SK-N-SH (cell line): ENCODE measurements at regions not wholly inside any gene's neighbourhood (a gene's known extent, or its start where the extent isn't known, plus 50 kb on each side); places are given as distances from the start of the nearest gene placed in this dataset.

Source experiments
- CTCF ChIA-PET: fragments of 300-600, 350-600 bp; formaldehyde crosslinking; extraction: SDS; loops from one replicate; lab custom pipeline; 2021; lab: Yijun Ruan, JAX
- POLR2A ChIA-PET: fragments of 350-600 bp; sonication (Branson Sonifier 250); formaldehyde crosslinking; extraction: SDS; loops from one replicate; lab custom pipeline; 2020; ENCODE audit warnings: antibody characterized with exemption, inconsistent platforms; lab: Yijun Ruan, JAX
- DNase-seq: peaks from one replicate; pipeline ENCODE4 v3.0.0; 2012
- H2AFZ ChIP-seq: fragments of 200-600 bp; sonication (generic); 2 replicates; pipeline ENCODE4 v1.8.1; 2016; ENCODE audit warnings: antibody characterized with exemption, mild to moderate bottlenecking, low read depth
- H3F3A ChIP-seq: fragments of 200-600 bp; sonication (generic); replicated peaks from 2 replicates; pipeline ENCODE3; 2016; ENCODE audit warnings: antibody characterized with exemption, mild to moderate bottlenecking; ENCODE audit not compliant: insufficient read depth
- H3K27ac ChIP-seq, 2 experiments: fragments of 200-500 bp in 1 of 2; fragments of 200-600 bp in 1 of 2; sonication (Bioruptor generic) in 1 of 2; sonication (generic), shearing (Covaris generic) in 1 of 2; 2 replicates each; pipeline versions ENCODE4 v1.5.1 to v1.6.1; 2014 to 2016; ENCODE audit warnings: low read depth in 2 of 2, inconsistent platforms in 1 of 2, low read length in 1 of 2, mild to moderate bottlenecking in 1 of 2, mixed read lengths in 1 of 2
- H3K27me3 ChIP-seq: fragments of 200-600 bp; sonication (generic), shearing (Covaris generic); 2 replicates; pipeline ENCODE4 v1.6.1; 2016; ENCODE audit warnings: mixed run types; ENCODE audit not compliant: insufficient read depth
- H3K36me3 ChIP-seq, 2 experiments: fragments of 200-500 bp in 1 of 2; fragments of 200-600 bp in 1 of 2; sonication (Bioruptor generic) in 1 of 2; sonication (generic) in 1 of 2; replicated peaks in 1 of 2; 2 replicates each; pipeline versions ENCODE3 to v1.5.1; 2014 to 2016; ENCODE audit warnings: low read length in 1 of 2, mild to moderate bottlenecking in 1 of 2; ENCODE audit not compliant: insufficient read depth in 2 of 2, control insufficient read depth in 1 of 2
- H3K4me1 ChIP-seq, 2 experiments: fragments of 200-500 bp in 1 of 2; fragments of 200-600 bp in 1 of 2; sonication (Bioruptor generic) in 1 of 2; sonication (generic), shearing (Covaris generic) in 1 of 2; 2 replicates each; pipeline versions ENCODE4 v1.5.1 to v1.6.1; 2014 to 2016; ENCODE audit warnings: low read depth in 1 of 2, low read length in 1 of 2, mixed run types in 1 of 2; ENCODE audit not compliant: insufficient read depth in 2 of 2, control insufficient read depth in 1 of 2
- H3K4me2 ChIP-seq: fragments of 200-600 bp; sonication (generic), shearing (Covaris generic); 2 replicates; pipeline ENCODE4 v1.6.1; 2017; ENCODE audit warnings: mixed run types
- H3K4me3 ChIP-seq, 2 experiments: fragments of 200-500 bp in 1 of 2; fragments of 200-600 bp in 1 of 2; sonication (Bioruptor generic) in 1 of 2; sonication (generic), shearing (Covaris generic) in 1 of 2; 2 replicates each; pipeline versions ENCODE4 v1.5.1 to v1.8.1; 2014 to 2016; ENCODE audit warnings: low read depth in 2 of 2, inconsistent platforms in 1 of 2, low read length in 1 of 2, mild to moderate bottlenecking in 1 of 2, mixed read lengths in 1 of 2, moderate library complexity in 1 of 2
- H3K79me2 ChIP-seq: fragments of 200-600 bp; sonication (generic); 2 replicates; pipeline ENCODE4 v1.8.1; 2017; ENCODE audit warnings: mild to moderate bottlenecking; ENCODE audit not compliant: insufficient read depth
- H3K9ac ChIP-seq: fragments of 200-600 bp; sonication (generic); 2 replicates; pipeline ENCODE4 v1.6.1; 2017; ENCODE audit warnings: mixed run types
- H3K9me2 ChIP-seq: fragments of 200-600 bp; sonication (generic); 2 replicates; pipeline ENCODE4 v1.6.1; 2017; ENCODE audit warnings: mixed run types
- H3K9me3 ChIP-seq: fragments of 200-600 bp; sonication (generic); 2 replicates; pipeline ENCODE4 v1.6.1; 2017; ENCODE audit warnings: mixed run types, mild to moderate bottlenecking, moderate library complexity
- H4K20me1 ChIP-seq: fragments of 200-600 bp; sonication (generic); 2 replicates; pipeline ENCODE4 v1.6.1; 2017; ENCODE audit warnings: mild to moderate bottlenecking, mixed run types; ENCODE audit not compliant: insufficient read depth
- CHD2 ChIP-seq: fragments of 150-350 bp; IDR thresholded peaks from 2 replicates; pipeline ENCODE4 v1.6.1; 2018; ENCODE audit warnings: low read length; ENCODE audit not compliant: partially characterized antibody
- CTCF ChIP-seq: fragments of 200-600 bp; sonication (generic); IDR thresholded peaks from 2 replicates; pipeline ENCODE4 v1.6.1; 2017; ENCODE audit warnings: antibody characterized with exemption, mild to moderate bottlenecking, moderate library complexity
- EZH2phosphoT487 ChIP-seq: fragments of 200-600 bp; sonication (generic); IDR thresholded peaks from 2 replicates; pipeline ENCODE4 v1.6.1; 2017; ENCODE audit warnings: low read depth, mixed run types, mild to moderate bottlenecking, antibody characterized with exemption, moderate library complexity, borderline replicate concordance
- FOXM1 ChIP-seq: IDR thresholded peaks from 2 replicates; pipeline ENCODE4 v1.4.0; 2012; ENCODE audit warnings: low read depth, mild to moderate bottlenecking
- GABPA ChIP-seq: IDR thresholded peaks from 2 replicates; pipeline ENCODE4 v1.4.0; 2012; ENCODE audit warnings: low read depth, mild to moderate bottlenecking
- GATA2 ChIP-seq: sonication (generic); formaldehyde crosslinking; IDR thresholded peaks from 2 replicates; pipeline ENCODE4 v1.5.0; 2020; ENCODE audit warnings: mild to moderate bottlenecking, missing genetic modification reagents
- JUND ChIP-seq: IDR thresholded peaks from 2 replicates; pipeline ENCODE4 v1.4.0; 2012
- MEF2A ChIP-seq: IDR thresholded peaks from 2 replicates; pipeline ENCODE4 v1.4.0; 2012; ENCODE audit warnings: low read depth, borderline replicate concordance
- MXI1 ChIP-seq: IDR thresholded peaks from 2 replicates; pipeline ENCODE4 v1.6.1; 2012; ENCODE audit warnings: mild to moderate bottlenecking, low read depth, low read length, improper control_type of control experiment
- RAD21 ChIP-seq: IDR thresholded peaks from 2 replicates; pipeline ENCODE4 v1.6.1; 2012; ENCODE audit warnings: mild to moderate bottlenecking, low read length
- RCOR1 ChIP-seq: fragments of 150-350 bp; IDR thresholded peaks from 2 replicates; pipeline ENCODE4 v1.6.1; 2017; ENCODE audit warnings: antibody characterized with exemption, low read length
- REST ChIP-seq: IDR thresholded peaks from 2 replicates; pipeline ENCODE4 v1.6.1; 2012; ENCODE audit warnings: mild to moderate bottlenecking, low read depth, low read length, moderate library complexity
- SIN3A ChIP-seq: IDR thresholded peaks from 2 replicates; pipeline ENCODE4 v1.6.1; 2012; ENCODE audit warnings: low read depth, mild to moderate bottlenecking, low read length, moderate library complexity, borderline replicate concordance
- SMC3 ChIP-seq: IDR thresholded peaks from 2 replicates; pipeline ENCODE4 v1.6.1; 2012; ENCODE audit warnings: low read depth, low read length, improper control_type of control experiment
- TAF1 ChIP-seq: IDR thresholded peaks from 2 replicates; pipeline ENCODE4 v1.6.1; 2012; ENCODE audit warnings: low read depth, mild to moderate bottlenecking, low read length, moderate library complexity, borderline replicate concordance
- USF2 ChIP-seq: fragments of 150-350 bp; IDR thresholded peaks from 2 replicates; pipeline ENCODE4 v1.6.1; 2017; ENCODE audit warnings: antibody characterized with exemption, low read length, low read depth, borderline replicate concordance
- WGBS: methylation state at CpG from one replicate; pipeline ENCODE4 v1.1.6; 2017; ENCODE audit warnings: low lambda C conversion rate; 5-methylcytosine and 5-hydroxymethylcytosine counted together
- TF ChIP-seq, protein P1 (sequence below): IDR thresholded peaks from 2 replicates; pipeline ENCODE4; 2012
- TF ChIP-seq, protein P2 (sequence below): IDR thresholded peaks from 2 replicates; pipeline ENCODE4 v1.4.0; 2012; ENCODE audit warnings: low read depth

DNA sequence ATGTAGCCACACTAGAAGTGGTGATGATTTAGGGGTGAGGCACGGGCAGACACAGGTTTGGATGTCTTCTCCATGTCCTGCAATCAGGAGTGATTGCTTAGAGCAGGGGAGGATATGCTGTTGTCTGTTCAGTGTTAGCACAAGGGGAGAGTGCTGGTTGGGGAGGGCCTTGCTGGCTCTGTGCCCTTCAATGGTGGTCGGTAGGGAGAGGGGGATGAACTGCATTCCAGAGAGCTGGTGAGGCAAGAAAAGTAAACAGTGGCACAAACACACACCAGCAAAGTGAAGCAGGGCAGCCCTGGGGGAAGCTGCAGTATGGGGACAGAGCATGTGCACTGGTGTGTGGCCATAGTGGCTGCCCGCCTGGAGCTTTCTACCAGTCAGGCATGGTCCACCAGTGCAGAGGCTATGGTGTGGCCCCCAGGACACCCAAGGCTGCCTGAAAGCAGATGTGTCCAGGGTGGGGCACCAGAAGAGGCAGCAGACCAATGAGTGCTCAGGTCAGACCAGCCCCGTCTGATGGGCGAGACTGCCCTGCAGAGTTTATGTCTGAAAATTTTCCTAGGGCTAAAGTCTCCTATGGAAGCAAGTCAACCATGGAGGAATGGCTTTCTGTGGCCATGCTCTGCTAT is 1676.9 kb downstream of the PCDH9 start:
- Histone ChIP-seq H3K4me1 (peaks cover 0 to 3% of the 10 kb centered on the region in 2 experiments; a peak in 1 of 4 replicates), H3K36me3 (no peaks in the 10 kb centered on the region), H4K20me1 (no peaks in the 10 kb centered on the region), H3F3A (no peaks in the 10 kb centered on the region), H3K9me2 (no peaks in the 10 kb centered on the region), H3K27me3 (no peaks in the 10 kb centered on the region), H3K79me2 (no peaks in the 10 kb centered on the region), H2AFZ (no peak overlapping the region), H3K4me2 (no peak overlapping the region), H3K9ac (no peak overlapping the region), H3K27ac (no peak overlapping the region), H3K9me3 (no peaks in the 10 kb centered on the region), H3K4me3 (no peak overlapping the region)
- ChIA-PET CTCF (no interaction called here), POLR2A (no interaction called here)
- 54% methylated on average over 4 of the region's 5 CpGs for WGBS
- TF ChIP-seq CTCF (no peak), MEF2A (no peak), USF2 (no peak), RAD21 (no peak), EZH2phosphoT487 (no peak), JUND (no peak), RCOR1 (no peak)
- DNase-seq, result no peak

GRCh38 chr13:65551208-65551607 is 1678.9 kb downstream of the PCDH9 start:
- no peaks in the 10 kb centered on the region for H3K9me2 ChIP-seq
- H3K4me1 ChIP-seq, result peaks cover 0 to 3% of the 10 kb centered on the region in 2 experiments; a peak in 1 of 4 replicates
- H3K36me3 ChIP-seq, result no peaks in the 10 kb centered on the region
- H2AFZ ChIP-seq, result no peak overlapping the region
- no peaks in the 10 kb centered on the region for H4K20me1 ChIP-seq
- H3K27ac ChIP-seq, result no peak overlapping the region
- CTCF ChIA-PET, result no interaction called here
- no peaks in the 10 kb centered on the region for H3K27me3 ChIP-seq
- H3K4me2 ChIP-seq, result no peak overlapping the region
- H3F3A ChIP-seq, result peaks cover 3% of the 10 kb centered on the region
- H3K4me3 ChIP-seq, result no peak overlapping the region
- no peak for DNase-seq
- TF ChIP-seq MXI1 (no peak), MEF2A (no peak), SIN3A (no peak), CHD2 (no peak), GATA2 (CRISPR knock-in tag) (no peak), SMC3 (no peak), REST (no peak), TAF1 (no peak), FOXM1 (no peak), GABPA (no peak)
- TF ChIP-seq, protein P1, sequence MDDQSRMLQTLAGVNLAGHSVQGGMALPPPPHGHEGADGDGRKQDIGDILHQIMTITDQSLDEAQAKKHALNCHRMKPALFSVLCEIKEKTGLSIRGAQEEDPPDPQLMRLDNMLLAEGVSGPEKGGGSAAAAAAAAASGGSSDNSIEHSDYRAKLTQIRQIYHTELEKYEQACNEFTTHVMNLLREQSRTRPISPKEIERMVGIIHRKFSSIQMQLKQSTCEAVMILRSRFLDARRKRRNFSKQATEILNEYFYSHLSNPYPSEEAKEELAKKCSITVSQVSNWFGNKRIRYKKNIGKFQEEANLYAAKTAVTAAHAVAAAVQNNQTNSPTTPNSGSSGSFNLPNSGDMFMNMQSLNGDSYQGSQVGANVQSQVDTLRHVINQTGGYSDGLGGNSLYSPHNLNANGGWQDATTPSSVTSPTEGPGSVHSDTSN, result no peak
- TF ChIP-seq, protein P2, sequence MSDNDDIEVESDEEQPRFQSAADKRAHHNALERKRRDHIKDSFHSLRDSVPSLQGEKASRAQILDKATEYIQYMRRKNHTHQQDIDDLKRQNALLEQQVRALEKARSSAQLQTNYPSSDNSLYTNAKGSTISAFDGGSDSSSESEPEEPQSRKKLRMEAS, result no peak
- TF ChIP-seq, all 33 proteins: peak for 0
- Histone ChIP-seq H3K9ac (no peak overlapping the region), H3K9me3 (no peaks in the 10 kb centered on the region), H3K79me2 (no peaks in the 10 kb centered on the region)
- POLR2A ChIA-PET, result no interaction called here
